ENCODE measurements at regions not wholly inside any gene's neighbourhood (a gene's known extent, or its start where the extent isn't known, plus 50 kb on each side); places are given as distances from the start of the nearest gene placed in this dataset.

DNA sequence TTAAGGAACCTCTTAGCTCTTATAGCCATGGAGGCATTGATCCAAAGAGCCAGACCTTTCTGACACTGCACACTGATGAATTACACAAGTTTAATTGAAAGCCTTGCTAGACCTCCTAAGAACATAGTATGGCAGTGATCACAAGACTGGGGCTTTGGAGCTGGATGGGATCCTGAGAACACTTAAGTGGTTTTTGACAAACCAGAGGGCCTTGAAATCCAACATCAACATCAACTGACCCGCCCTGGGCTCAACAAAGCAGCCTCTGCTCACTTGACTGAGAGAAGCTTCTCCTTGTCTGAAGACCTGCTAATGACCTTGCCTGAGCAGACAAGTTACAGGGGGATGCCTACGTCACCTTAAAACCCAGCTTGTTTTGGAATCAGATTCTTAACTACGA is 257.6 kb downstream of the KLF13 start:
- TF ChIP-seq FOXP2 (optimal IDR thresholded peaks at IDR 0.05; ENCODE audit: borderline replicate concordance, extremely low read depth, extremely low read length, insufficient read depth): no peak
- no peak for TF ChIP-seq TAF1 (IDR thresholded peaks at IDR 0.05; ENCODE audit: borderline replicate concordance, insufficient read depth, low read length)
- TF ChIP-seq POLR2AphosphoS5 (IDR thresholded peaks at IDR 0.05; ENCODE audit: low read depth, low read length): no peak
- TF ChIP-seq SIN3A (IDR thresholded peaks at IDR 0.05; ENCODE audit: borderline replicate concordance, insufficient read depth, low read length): no peak
- TF ChIP-seq, protein P1, sequence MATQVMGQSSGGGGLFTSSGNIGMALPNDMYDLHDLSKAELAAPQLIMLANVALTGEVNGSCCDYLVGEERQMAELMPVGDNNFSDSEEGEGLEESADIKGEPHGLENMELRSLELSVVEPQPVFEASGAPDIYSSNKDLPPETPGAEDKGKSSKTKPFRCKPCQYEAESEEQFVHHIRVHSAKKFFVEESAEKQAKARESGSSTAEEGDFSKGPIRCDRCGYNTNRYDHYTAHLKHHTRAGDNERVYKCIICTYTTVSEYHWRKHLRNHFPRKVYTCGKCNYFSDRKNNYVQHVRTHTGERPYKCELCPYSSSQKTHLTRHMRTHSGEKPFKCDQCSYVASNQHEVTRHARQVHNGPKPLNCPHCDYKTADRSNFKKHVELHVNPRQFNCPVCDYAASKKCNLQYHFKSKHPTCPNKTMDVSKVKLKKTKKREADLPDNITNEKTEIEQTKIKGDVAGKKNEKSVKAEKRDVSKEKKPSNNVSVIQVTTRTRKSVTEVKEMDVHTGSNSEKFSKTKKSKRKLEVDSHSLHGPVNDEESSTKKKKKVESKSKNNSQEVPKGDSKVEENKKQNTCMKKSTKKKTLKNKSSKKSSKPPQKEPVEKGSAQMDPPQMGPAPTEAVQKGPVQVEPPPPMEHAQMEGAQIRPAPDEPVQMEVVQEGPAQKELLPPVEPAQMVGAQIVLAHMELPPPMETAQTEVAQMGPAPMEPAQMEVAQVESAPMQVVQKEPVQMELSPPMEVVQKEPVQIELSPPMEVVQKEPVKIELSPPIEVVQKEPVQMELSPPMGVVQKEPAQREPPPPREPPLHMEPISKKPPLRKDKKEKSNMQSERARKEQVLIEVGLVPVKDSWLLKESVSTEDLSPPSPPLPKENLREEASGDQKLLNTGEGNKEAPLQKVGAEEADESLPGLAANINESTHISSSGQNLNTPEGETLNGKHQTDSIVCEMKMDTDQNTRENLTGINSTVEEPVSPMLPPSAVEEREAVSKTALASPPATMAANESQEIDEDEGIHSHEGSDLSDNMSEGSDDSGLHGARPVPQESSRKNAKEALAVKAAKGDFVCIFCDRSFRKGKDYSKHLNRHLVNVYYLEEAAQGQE (IDR thresholded peaks at IDR 0.05; ENCODE audit: insufficient read depth in 1 of 2, low read depth in 2 of 2, low read length in 2 of 2): no peak

DNA sequence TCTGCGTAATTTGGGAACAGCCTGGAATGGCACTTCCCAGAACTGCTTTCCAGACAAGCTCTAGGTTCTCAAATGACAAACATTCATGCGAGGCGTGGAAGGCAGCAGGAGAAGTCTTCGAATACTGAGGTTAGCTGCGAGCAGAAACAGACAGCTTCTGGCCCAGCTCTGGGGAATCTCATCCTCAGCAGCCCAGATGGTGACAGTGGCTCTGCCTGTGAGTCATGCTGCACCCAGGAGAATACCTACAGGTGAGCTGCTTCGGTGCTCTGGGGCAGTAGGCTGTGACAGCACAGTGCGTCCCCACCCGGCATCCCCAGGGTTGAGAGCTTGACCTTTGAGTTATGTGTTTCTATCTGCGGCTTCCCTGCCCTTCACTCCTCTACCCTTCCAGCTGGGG is 258.6 kb downstream of the KLF13 start:
- TF ChIP-seq POLR2AphosphoS5 (IDR thresholded peaks at IDR 0.05; ENCODE audit: low read depth, low read length): no peak
- TF ChIP-seq TAF1 (IDR thresholded peaks at IDR 0.05; ENCODE audit: borderline replicate concordance, insufficient read depth, low read length): no peak
- TF ChIP-seq SIN3A (IDR thresholded peaks at IDR 0.05; ENCODE audit: borderline replicate concordance, insufficient read depth, low read length): no peak
- TF ChIP-seq, protein P1 (IDR thresholded peaks at IDR 0.05; ENCODE audit: insufficient read depth in 1 of 2, low read depth in 2 of 2, low read length in 2 of 2): no peak
- TF ChIP-seq FOXP2 (optimal IDR thresholded peaks at IDR 0.05; ENCODE audit: borderline replicate concordance, extremely low read depth, extremely low read length, insufficient read depth): no peak

DNA sequence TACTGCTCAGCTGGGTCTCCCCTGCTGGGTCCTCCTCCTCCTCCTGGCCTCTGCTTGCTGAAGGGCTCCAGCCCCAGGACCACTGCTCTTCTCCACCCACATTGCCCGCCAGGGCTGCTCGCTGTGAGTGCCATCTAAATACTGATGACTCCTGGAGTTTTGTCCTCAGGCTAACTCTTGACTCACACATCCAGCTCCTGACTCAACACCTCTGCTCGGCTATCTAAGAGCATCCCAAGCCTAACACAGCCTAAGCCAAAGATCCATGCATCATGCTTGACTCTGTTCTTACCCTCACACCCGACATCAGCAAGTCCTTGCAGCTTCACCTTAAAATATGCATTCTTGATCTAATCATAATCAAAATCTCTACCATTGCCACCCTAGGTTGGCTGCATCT is 260.2 kb downstream of the KLF13 start:
- TF ChIP-seq FOXP2 (optimal IDR thresholded peaks at IDR 0.05; ENCODE audit: borderline replicate concordance, extremely low read depth, extremely low read length, insufficient read depth) (no peak), SIN3A (IDR thresholded peaks at IDR 0.05; ENCODE audit: borderline replicate concordance, insufficient read depth, low read length) (no peak), TAF1 (IDR thresholded peaks at IDR 0.05; ENCODE audit: borderline replicate concordance, insufficient read depth, low read length) (no peak), POLR2AphosphoS5 (IDR thresholded peaks at IDR 0.05; ENCODE audit: low read depth, low read length) (no peak)
- TF ChIP-seq, protein P1 (IDR thresholded peaks at IDR 0.05; ENCODE audit: insufficient read depth in 1 of 2, low read depth in 2 of 2, low read length in 2 of 2): no peak

DNA sequence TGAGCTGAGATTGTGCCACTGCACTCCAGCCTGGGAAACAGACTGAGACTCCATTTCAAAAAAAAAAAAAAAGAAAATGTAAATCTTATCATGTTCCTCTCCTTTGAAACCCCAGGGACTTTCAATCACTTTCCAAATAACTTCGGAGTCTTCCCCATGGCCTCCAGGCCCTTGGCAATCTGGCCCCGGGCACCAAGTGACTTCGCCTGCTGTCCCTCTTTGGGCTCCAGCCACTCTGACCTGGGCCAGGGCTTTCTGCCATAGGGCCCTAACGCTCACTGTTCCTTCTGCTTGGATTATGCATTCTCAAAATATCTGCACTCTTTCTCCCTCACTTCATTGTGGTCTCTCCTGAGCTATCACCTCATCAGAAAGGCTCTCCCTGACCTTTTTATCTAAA is 260.9 kb downstream of the KLF13 start:
- TF ChIP-seq POLR2AphosphoS5 (IDR thresholded peaks at IDR 0.05; ENCODE audit: low read depth, low read length): no peak
- TF ChIP-seq, protein P1 (IDR thresholded peaks at IDR 0.05; ENCODE audit: insufficient read depth in 1 of 2, low read depth in 2 of 2, low read length in 2 of 2): no peak

DNA sequence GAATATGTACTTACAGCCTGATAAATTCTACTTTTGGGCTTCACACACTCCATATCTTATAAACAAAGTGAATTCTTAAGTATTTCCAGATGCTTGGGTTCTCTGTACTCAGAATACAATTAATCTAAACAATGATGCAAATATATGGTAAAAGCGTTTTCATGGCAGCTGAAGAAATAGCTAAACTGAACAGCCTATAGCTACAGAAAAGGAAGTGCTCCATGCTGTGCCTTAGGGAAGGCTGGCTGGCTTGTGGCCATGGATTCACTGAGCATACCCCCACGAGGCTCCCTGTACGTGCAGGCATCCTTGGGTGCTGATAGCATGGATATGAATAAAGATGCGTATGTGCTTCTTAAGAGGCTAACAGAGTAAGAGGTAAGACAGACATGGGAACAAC is 264.0 kb downstream of the KLF13 start:
- TF ChIP-seq SIN3A (IDR thresholded peaks at IDR 0.05; ENCODE audit: borderline replicate concordance, insufficient read depth, low read length) (no peak), TAF1 (IDR thresholded peaks at IDR 0.05; ENCODE audit: borderline replicate concordance, insufficient read depth, low read length) (no peak), FOXP2 (optimal IDR thresholded peaks at IDR 0.05; ENCODE audit: borderline replicate concordance, extremely low read depth, extremely low read length, insufficient read depth) (no peak), POLR2AphosphoS5 (IDR thresholded peaks at IDR 0.05; ENCODE audit: low read depth, low read length) (no peak)
- TF ChIP-seq, protein P1 (IDR thresholded peaks at IDR 0.05; ENCODE audit: insufficient read depth in 1 of 2, low read depth in 2 of 2, low read length in 2 of 2): no peak

Data from PFSK-1 (cell line).